ENCODE measurements at regions not wholly inside any gene's neighbourhood (a gene's known extent, or its start where the extent isn't known, plus 50 kb on each side); places are given as distances from the start of the nearest gene placed in this dataset.

GRCh38 chr7:49636400-49636799 lies 137.0 kb upstream of the VWC2 start:
- no peaks in the 10 kb centered on the region for H3K4me1 ChIP-seq (ENCODE audit: control insufficient read depth in 1 of 2, insufficient read depth in 2 of 2, low read length in 2 of 2)
- no peaks in the 10 kb centered on the region for H3K79me2 ChIP-seq (ENCODE audit: insufficient read depth, low read length)
- ChIA-PET CTCF (no interaction called here), RAD21 (ENCODE audit: low non-redundant PET in 1 of 2, low total read pairs in 2 of 2, uncharacterized antibody in 2 of 2, unreplicated experiment in 2 of 2) (no interaction called here), POLR2A (no interaction called here)
- no peak overlapping the region for H3K27ac ChIP-seq (ENCODE audit: low read depth, low read length)
- H3K9me3 ChIP-seq (ENCODE audit: control insufficient read depth in 1 of 2, insufficient read depth in 1 of 2, low read depth in 1 of 2, low read length in 2 of 2) = peaks cover 8 to 21% of the 10 kb centered on the region in 2 experiments; a peak in 2 of 4 replicates
- no peaks in the 10 kb centered on the region for H3K36me3 ChIP-seq (ENCODE audit: control insufficient read depth in 1 of 2, insufficient read depth in 2 of 2, low read length in 2 of 2)
- BruUV-seq (replicated peaks) = no TSS peak
- H3K9me2 ChIP-seq (ENCODE audit: insufficient read depth) = no peaks in the 10 kb centered on the region
- DNase-seq (ENCODE audit: low read depth, low spot score) (no peak), ATAC-seq (no peak)
- intact Hi-C loops (cut with micrococcal nuclease) = no loop called here
- TF ChIP-seq FOSL1 (IDR thresholded peaks at IDR 0.05; ENCODE audit: low read depth) (no peak), YY1 (IDR thresholded peaks at IDR 0.05; ENCODE audit: extremely low read depth, insufficient replicate concordance, low read depth, low read length) (no peak), CBX3 (IDR thresholded peaks at IDR 0.05; ENCODE audit: low read depth) (no peak), TCF7L2 (IDR thresholded peaks at IDR 0.05; ENCODE audit: borderline replicate concordance, extremely low read depth, insufficient read depth, insufficient read length) (no peak), ZBTB33 (IDR thresholded peaks at IDR 0.05; ENCODE audit: extremely low read depth, insufficient replicate concordance, low read length) (no peak), ZFX (IDR thresholded peaks at IDR 0.05) (no peak), CEBPB (IDR thresholded peaks at IDR 0.05; ENCODE audit: low read depth) (no peak), REST (IDR thresholded peaks at IDR 0.05; ENCODE audit: low read depth) (no peak), EZH2 (IDR thresholded peaks at IDR 0.05) (no peak), POLR2A (IDR thresholded peaks at IDR 0.05; ENCODE audit: borderline replicate concordance, extremely low read depth, insufficient read depth, insufficient read length) (no peak), EGR1 (IDR thresholded peaks at IDR 0.05; ENCODE audit: low read depth) (no peak)
- no peak overlapping the region for H3K9ac ChIP-seq (ENCODE audit: low read length)
- H2AFZ ChIP-seq (ENCODE audit: low read depth, low read length, poor library complexity, severe bottlenecking) = no peak overlapping the region
- no peak overlapping the region for H3K4me3 ChIP-seq (replicated peaks in 1 of 2; ENCODE audit: low read depth in 1 of 2, low read length in 2 of 2)
- H3K27me3 ChIP-seq (ENCODE audit: insufficient read depth, low read length) = no peaks in the 10 kb centered on the region
- no peaks in the 10 kb centered on the region for H4K20me1 ChIP-seq (ENCODE audit: insufficient read depth)
- H3K4me2 ChIP-seq (ENCODE audit: low read length) = no peak overlapping the region
